ENCODE measurements at regions not wholly inside any gene's neighbourhood (a gene's known extent, or its start where the extent isn't known, plus 50 kb on each side); places are given as distances from the start of the nearest gene placed in this dataset.

DNA sequence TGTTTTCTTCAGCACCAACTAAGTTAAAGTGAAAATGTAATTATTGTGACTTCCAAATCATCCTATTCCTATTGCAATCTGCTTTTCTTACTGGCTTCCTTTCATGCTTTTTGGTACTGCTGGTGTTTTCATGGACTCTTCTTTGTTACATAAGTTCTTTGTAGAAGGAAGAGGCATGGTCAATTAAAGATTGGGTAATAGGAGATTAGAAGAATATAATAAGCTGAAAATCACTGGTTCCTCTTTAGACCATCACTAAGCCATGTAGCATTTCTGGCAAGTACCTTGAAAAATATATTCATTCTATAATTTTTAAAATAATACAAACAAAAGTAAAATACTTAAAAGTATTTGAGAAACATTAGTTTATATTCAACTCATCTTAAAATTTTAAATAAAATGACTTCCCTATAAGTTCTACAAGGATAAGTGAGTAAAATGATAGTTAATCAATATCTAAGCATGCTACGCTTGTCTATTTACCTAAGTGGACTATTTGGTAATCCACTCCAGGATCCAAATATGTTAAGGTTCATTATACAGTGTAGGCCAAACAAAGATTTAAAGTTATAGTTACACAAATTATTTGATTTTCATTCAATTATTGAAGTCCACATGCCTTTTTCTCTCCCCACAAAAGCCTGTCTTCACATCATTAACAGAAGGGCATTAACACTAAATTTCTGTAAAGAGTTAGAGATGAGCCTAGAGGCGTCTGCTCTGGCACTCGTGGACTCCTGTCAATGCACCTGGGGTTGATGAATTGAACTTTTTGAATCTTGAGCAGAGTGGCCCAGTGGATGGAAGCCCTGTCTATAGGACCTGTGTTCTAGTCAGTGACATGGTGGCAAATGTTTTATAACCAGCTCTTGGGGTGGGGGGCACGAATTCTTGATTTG is 408.1 kb downstream of the INHBA start:
- 90% methylated on average over 4 of the region's 4 CpGs for WGBS
- no peaks in the 10 kb centered on the region for H3K4me1 ChIP-seq (ENCODE audit: control insufficient read depth in 2 of 2, insufficient read depth in 2 of 2, low read length in 2 of 2)
- H3K9me3 ChIP-seq (ENCODE audit: control insufficient read depth in 2 of 2, insufficient read depth in 1 of 2, low read length in 1 of 2) = peaks cover 0 to 2% of the 10 kb centered on the region in 2 donors
- no peak overlapping the region for H3K27ac ChIP-seq (ENCODE audit: low read depth in 1 of 2, low read length in 1 of 2)
- H3K27me3 ChIP-seq (ENCODE audit: control insufficient read depth in 2 of 2, insufficient read depth in 1 of 2, low read length in 1 of 2) = no peaks in the 10 kb centered on the region
- DNase-seq (ENCODE audit: low read depth in 6 of 9, low spot score in 9 of 9) = no peak
- no peaks in the 10 kb centered on the region for H3K36me3 ChIP-seq (ENCODE audit: control insufficient read depth in 2 of 2, insufficient read depth in 2 of 2, low read length in 1 of 2)
- no peak overlapping the region for H3K4me3 ChIP-seq (ENCODE audit: low read length in 2 of 2)

DNA sequence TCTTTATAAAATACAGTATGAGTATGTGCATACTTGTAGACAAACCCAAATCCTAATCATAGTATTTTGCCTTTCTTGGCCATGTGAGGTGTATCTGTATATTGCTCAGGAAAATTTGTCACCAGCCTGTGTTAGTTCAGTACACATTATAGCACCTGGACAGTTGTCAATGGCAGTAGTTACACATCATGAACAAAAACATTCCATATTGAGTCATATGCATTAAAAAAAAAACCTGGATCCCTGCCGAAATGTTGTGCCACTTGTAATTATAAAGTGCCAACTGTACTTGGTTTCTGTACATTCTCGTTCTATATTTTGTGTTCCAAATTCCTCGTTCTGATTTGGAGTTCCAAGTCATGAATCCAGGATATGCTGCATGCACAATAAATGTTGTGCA is 410.4 kb downstream of the INHBA start:
- WGBS = 95% methylated on average over 3 of the region's 3 CpGs
- Histone ChIP-seq H3K4me3 (ENCODE audit: low read length in 2 of 2) (no peak overlapping the region), H3K9me3 (ENCODE audit: control insufficient read depth in 2 of 2, insufficient read depth in 1 of 2, low read length in 1 of 2) (peaks cover 0 to 2% of the 10 kb centered on the region in 2 donors), H3K27me3 (ENCODE audit: control insufficient read depth in 2 of 2, insufficient read depth in 1 of 2, low read length in 1 of 2) (no peaks in the 10 kb centered on the region), H3K4me1 (ENCODE audit: control insufficient read depth in 2 of 2, insufficient read depth in 2 of 2, low read length in 2 of 2) (no peaks in the 10 kb centered on the region), H3K27ac (ENCODE audit: low read depth in 1 of 2, low read length in 1 of 2) (no peak overlapping the region), H3K36me3 (ENCODE audit: control insufficient read depth in 2 of 2, insufficient read depth in 2 of 2, low read length in 1 of 2) (no peaks in the 10 kb centered on the region)
- no peak for DNase-seq (ENCODE audit: low read depth in 6 of 9, low spot score in 9 of 9)

DNA sequence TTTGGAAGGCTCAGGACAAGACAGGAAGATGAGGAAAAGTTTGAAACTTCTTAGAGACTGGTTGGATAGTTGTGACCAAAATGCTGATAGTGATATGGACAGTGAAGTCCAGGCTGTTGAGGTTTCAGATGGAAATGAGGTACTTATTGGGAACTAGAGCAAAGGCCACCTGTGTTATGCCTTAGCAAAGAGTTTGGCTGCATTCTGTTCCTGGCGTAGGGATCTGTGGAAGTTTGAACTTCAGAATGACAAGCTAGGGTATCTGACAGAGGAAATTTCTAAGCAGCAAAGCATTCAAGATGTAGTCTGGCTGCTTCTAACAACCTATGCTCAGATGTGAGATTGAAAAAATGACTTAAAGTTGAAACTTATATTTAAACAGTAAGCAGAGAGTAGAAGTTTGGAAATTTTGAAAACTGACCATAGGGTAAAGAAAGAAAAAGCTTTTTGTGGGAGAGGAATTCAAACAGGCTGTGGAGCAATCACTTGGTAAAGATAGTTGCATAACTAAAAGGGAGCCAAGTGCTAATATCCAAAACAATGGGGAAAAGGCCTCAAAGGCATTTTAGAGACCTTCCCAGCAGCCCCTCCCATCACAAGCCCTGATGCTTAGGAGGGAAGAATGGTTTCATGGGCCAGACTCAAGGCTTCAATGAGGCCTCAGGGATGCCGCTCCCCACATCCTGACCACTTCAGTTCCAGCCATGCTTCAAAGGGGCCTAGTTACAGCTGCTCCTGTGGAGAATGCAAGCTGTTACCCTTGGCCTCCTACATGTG is 415.1 kb downstream of the INHBA start:
- Histone ChIP-seq H3K4me3 (ENCODE audit: low read length in 2 of 2) (no peak overlapping the region), H3K36me3 (ENCODE audit: control insufficient read depth in 2 of 2, insufficient read depth in 2 of 2, low read length in 1 of 2) (no peaks in the 10 kb centered on the region), H3K4me1 (ENCODE audit: control insufficient read depth in 2 of 2, insufficient read depth in 2 of 2, low read length in 2 of 2) (no peaks in the 10 kb centered on the region), H3K9me3 (ENCODE audit: control insufficient read depth in 2 of 2, insufficient read depth in 1 of 2, low read length in 1 of 2) (no peaks in the 10 kb centered on the region), H3K27ac (ENCODE audit: low read depth in 1 of 2, low read length in 1 of 2) (no peak overlapping the region), H3K27me3 (ENCODE audit: control insufficient read depth in 2 of 2, insufficient read depth in 1 of 2, low read length in 1 of 2) (no peaks in the 10 kb centered on the region)
- WGBS = 90% methylated on average over 2 of the region's 2 CpGs
- DNase-seq (ENCODE audit: low read depth in 6 of 9, low spot score in 9 of 9) = no peak

DNA sequence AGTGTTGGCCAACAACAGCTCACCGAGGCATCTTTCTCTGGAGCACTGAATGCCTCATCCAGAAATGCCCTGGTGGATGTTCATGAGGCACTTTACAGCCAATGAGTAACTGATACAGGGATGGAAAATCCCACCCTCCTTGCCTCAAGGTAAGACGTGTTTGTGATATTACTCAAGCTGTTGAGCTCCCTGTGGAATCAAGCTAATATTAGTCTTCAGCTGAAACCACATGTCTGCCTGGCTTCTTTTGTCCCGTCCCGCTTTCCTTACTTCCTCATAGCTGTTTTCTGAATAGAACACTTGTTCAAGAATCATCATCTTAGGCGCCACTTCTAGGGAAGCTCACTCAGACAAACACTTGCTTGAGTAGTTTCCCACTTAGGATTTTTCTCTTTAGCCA is 422.4 kb downstream of the INHBA start:
- Histone ChIP-seq H3K27ac (ENCODE audit: low read depth in 1 of 2, low read length in 1 of 2) (no peak overlapping the region), H3K27me3 (ENCODE audit: control insufficient read depth in 2 of 2, insufficient read depth in 1 of 2, low read length in 1 of 2) (no peaks in the 10 kb centered on the region), H3K4me1 (ENCODE audit: control insufficient read depth in 2 of 2, insufficient read depth in 2 of 2, low read length in 2 of 2) (no peaks in the 10 kb centered on the region), H3K9me3 (ENCODE audit: control insufficient read depth in 2 of 2, insufficient read depth in 1 of 2, low read length in 1 of 2) (no peaks in the 10 kb centered on the region), H3K4me3 (ENCODE audit: low read length in 2 of 2) (no peak overlapping the region), H3K36me3 (ENCODE audit: control insufficient read depth in 2 of 2, insufficient read depth in 2 of 2, low read length in 1 of 2) (no peaks in the 10 kb centered on the region)
- 96% methylated on average over 5 of the region's 5 CpGs for WGBS
- DNase-seq (ENCODE audit: low read depth in 6 of 9, low spot score in 9 of 9) = no peak

DNA sequence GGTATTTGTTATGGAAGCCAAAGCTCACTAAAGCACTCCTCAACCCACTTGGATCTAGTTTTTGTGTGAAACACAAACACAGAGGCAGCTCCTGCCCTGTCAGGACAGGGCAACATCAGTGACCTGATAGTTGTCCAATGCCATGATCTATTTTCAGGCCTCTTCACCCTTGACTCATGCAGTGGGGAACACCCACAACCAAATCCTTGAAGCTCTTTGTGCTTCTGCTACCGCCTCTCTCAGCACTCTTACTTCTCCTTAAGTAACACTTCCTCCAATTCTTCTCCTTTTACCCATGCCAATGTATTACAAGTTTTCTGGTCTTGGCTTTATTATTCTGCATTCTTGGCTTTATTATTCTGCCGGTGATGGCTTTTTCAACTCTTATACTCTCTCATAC is 425.3 kb downstream of the INHBA start:
- no peaks in the 10 kb centered on the region for H3K9me3 ChIP-seq (ENCODE audit: control insufficient read depth in 2 of 2, insufficient read depth in 1 of 2, low read length in 1 of 2)
- no peak for DNase-seq (ENCODE audit: low read depth in 6 of 9, low spot score in 9 of 9)
- no peaks in the 10 kb centered on the region for H3K36me3 ChIP-seq (ENCODE audit: control insufficient read depth in 2 of 2, insufficient read depth in 2 of 2, low read length in 1 of 2)
- H3K27ac ChIP-seq (ENCODE audit: low read depth in 1 of 2, low read length in 1 of 2) = no peak overlapping the region
- H3K27me3 ChIP-seq (ENCODE audit: control insufficient read depth in 2 of 2, insufficient read depth in 1 of 2, low read length in 1 of 2) = no peaks in the 10 kb centered on the region
- no peak overlapping the region for H3K4me3 ChIP-seq (ENCODE audit: low read length in 2 of 2)
- H3K4me1 ChIP-seq (ENCODE audit: control insufficient read depth in 2 of 2, insufficient read depth in 2 of 2, low read length in 2 of 2) = no peaks in the 10 kb centered on the region
- 93% methylated on average over 2 of the region's 2 CpGs for WGBS

DNA sequence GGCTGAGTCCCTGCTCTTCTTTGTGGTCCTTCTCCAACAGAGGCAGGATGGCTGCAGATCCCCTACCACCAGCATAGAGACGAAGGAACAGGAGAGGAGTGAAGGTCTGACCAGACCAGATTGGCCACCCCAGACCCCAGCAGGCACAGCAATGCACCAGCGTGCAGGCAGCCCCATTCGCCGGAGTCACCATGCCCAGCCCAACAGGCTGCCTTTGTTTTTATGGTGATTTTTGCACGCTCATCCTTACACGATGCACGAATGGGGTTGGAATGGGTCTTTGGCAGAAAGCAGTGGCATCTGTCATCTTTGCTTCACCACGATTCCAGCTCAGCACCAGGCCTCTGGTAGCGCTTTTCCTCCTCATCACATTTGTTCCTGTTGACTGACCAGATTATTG is 427.6 kb downstream of the INHBA start:
- H3K4me1 ChIP-seq (ENCODE audit: control insufficient read depth in 2 of 2, insufficient read depth in 2 of 2, low read length in 2 of 2) = no peaks in the 10 kb centered on the region
- 95% methylated on average over 9 of the region's 9 CpGs for WGBS
- H3K4me3 ChIP-seq (ENCODE audit: low read length in 2 of 2) = no peak overlapping the region
- H3K36me3 ChIP-seq (ENCODE audit: control insufficient read depth in 2 of 2, insufficient read depth in 2 of 2, low read length in 1 of 2) = no peaks in the 10 kb centered on the region
- H3K27me3 ChIP-seq (ENCODE audit: control insufficient read depth in 2 of 2, insufficient read depth in 1 of 2, low read length in 1 of 2) = no peaks in the 10 kb centered on the region
- H3K9me3 ChIP-seq (ENCODE audit: control insufficient read depth in 2 of 2, insufficient read depth in 1 of 2, low read length in 1 of 2) = no peaks in the 10 kb centered on the region
- DNase-seq (ENCODE audit: low read depth in 6 of 9, low spot score in 9 of 9) = no peak
- no peak overlapping the region for H3K27ac ChIP-seq (ENCODE audit: low read depth in 1 of 2, low read length in 1 of 2)

DNA sequence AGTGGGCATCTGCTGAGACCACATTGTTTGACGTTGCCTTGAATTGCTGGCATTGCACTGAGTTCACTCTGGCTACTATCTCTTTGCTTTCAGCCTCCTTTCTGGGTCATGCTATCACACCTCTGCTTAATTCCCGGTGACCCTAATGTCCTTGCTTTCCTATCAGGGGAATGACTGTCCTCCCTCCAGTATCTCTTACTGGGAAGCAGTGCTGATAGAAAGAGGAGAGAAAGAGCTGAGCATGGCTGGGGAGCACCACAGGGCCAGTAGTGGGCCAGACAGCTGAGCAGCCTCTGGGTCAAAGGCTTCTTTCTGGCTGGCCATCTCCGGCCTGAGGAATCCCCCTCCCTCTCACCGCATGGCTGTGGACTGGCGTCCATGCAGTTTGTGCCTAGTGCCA is 428.7 kb downstream of the INHBA start:
- Histone ChIP-seq H3K9me3 (ENCODE audit: control insufficient read depth in 2 of 2, insufficient read depth in 1 of 2, low read length in 1 of 2) (no peaks in the 10 kb centered on the region), H3K27me3 (ENCODE audit: control insufficient read depth in 2 of 2, insufficient read depth in 1 of 2, low read length in 1 of 2) (no peaks in the 10 kb centered on the region), H3K4me3 (ENCODE audit: low read length in 2 of 2) (no peak overlapping the region), H3K27ac (ENCODE audit: low read depth in 1 of 2, low read length in 1 of 2) (no peak overlapping the region), H3K36me3 (ENCODE audit: control insufficient read depth in 2 of 2, insufficient read depth in 2 of 2, low read length in 1 of 2) (no peaks in the 10 kb centered on the region), H3K4me1 (ENCODE audit: control insufficient read depth in 2 of 2, insufficient read depth in 2 of 2, low read length in 2 of 2) (no peaks in the 10 kb centered on the region)
- WGBS = 96% methylated on average over 5 of the region's 5 CpGs
- no peak for DNase-seq (ENCODE audit: low read depth in 6 of 9, low spot score in 9 of 9)

DNA sequence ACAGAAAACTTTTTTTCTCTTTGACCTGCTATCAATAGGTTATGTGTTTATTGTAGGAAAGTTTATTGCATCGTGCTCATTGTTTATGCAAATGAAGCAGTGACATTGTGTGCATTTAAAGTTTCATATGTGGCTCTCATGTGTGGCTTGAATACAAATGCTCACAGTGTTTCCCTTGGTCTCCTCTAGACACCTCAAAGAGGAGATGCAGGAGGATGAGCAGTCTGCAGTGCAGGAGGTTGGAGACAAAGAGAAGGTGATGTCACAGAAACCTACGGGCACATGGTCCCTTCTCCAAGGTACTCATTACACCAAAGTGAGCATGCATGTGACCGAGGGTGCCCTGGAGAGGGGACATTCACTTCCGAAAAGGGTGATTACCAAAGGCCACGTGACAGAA is 430.2 kb downstream of the INHBA start:
- no peak overlapping the region for H3K4me3 ChIP-seq (ENCODE audit: low read length in 2 of 2)
- no peaks in the 10 kb centered on the region for H3K36me3 ChIP-seq (ENCODE audit: control insufficient read depth in 2 of 2, insufficient read depth in 2 of 2, low read length in 1 of 2)
- no peaks in the 10 kb centered on the region for H3K27me3 ChIP-seq (ENCODE audit: control insufficient read depth in 2 of 2, insufficient read depth in 1 of 2, low read length in 1 of 2)
- no peaks in the 10 kb centered on the region for H3K4me1 ChIP-seq (ENCODE audit: control insufficient read depth in 2 of 2, insufficient read depth in 2 of 2, low read length in 2 of 2)
- WGBS = 97% methylated on average over 5 of the region's 5 CpGs
- DNase-seq (ENCODE audit: low read depth in 6 of 9, low spot score in 9 of 9) = no peak
- H3K9me3 ChIP-seq (ENCODE audit: control insufficient read depth in 2 of 2, insufficient read depth in 1 of 2, low read length in 1 of 2) = no peaks in the 10 kb centered on the region
- H3K27ac ChIP-seq (ENCODE audit: low read depth in 1 of 2, low read length in 1 of 2) = no peak overlapping the region

DNA sequence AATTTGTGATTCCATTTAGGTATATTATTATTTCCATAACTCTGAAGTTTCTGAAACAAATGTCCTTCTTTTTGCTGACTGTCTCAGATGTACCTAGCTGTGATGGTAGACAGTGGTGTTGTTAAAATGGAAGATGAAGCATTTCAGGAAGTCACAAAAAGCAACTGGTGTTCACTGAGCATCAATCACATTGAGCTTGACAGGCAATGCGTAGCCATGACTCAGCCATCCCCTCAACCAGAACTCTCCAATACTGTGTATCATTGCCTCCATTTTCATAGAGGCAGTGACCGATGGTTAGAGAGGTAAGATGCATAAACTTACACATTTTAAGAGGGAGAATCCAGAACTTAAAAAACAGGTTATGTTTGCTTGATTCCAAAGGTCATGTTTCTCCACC is 434.0 kb downstream of the INHBA start:
- Histone ChIP-seq H3K4me3 (ENCODE audit: low read length in 2 of 2) (no peak overlapping the region), H3K9me3 (ENCODE audit: control insufficient read depth in 2 of 2, insufficient read depth in 1 of 2, low read length in 1 of 2) (no peaks in the 10 kb centered on the region), H3K36me3 (ENCODE audit: control insufficient read depth in 2 of 2, insufficient read depth in 2 of 2, low read length in 1 of 2) (no peaks in the 10 kb centered on the region), H3K27ac (ENCODE audit: low read depth in 1 of 2, low read length in 1 of 2) (no peak overlapping the region), H3K4me1 (ENCODE audit: control insufficient read depth in 2 of 2, insufficient read depth in 2 of 2, low read length in 2 of 2) (no peaks in the 10 kb centered on the region), H3K27me3 (ENCODE audit: control insufficient read depth in 2 of 2, insufficient read depth in 1 of 2, low read length in 1 of 2) (no peaks in the 10 kb centered on the region)
- no peak for DNase-seq (ENCODE audit: low read depth in 6 of 9, low spot score in 9 of 9)
- WGBS = 89% methylated on average over 2 of the region's 2 CpGs
